SU-DHL-6 (cell line): ENCODE measurements at regions not wholly inside any gene's neighbourhood (a gene's known extent, or its start where the extent isn't known, plus 50 kb on each side); places are given as distances from the start of the nearest gene placed in this dataset.

ENCODE experiments used
- H2AFZ ChIP-seq: fragments of 200-600 bp; sonication (generic); 2 replicates; pipeline ENCODE4 v1.6.1; 2014; ENCODE audit warnings: low read depth, mild to moderate bottlenecking, moderate library complexity, mixed read lengths, antibody characterized with exemption, low read length; ENCODE audit not compliant: severe bottlenecking
- H3F3A ChIP-seq: fragments of 200-600 bp; shearing (Covaris generic); 2 replicates; pipeline ENCODE4 v1.6.0; 2016; ENCODE audit warnings: antibody characterized with exemption, mild to moderate bottlenecking; ENCODE audit not compliant: insufficient read depth
- H3K27ac ChIP-seq: fragments of 200-600 bp; sonication (generic); 2 replicates; pipeline ENCODE4 v1.5.1; 2016; ENCODE audit warnings: low read depth, mild to moderate bottlenecking, low read length, moderate library complexity, mixed read lengths
- H3K27me3 ChIP-seq: fragments of 200-600 bp; sonication (generic), shearing (Covaris generic); 2 replicates; pipeline ENCODE4 v1.6.0; 2014; ENCODE audit warnings: mild to moderate bottlenecking, low read length
- H3K36me3 ChIP-seq: fragments of 200-600 bp; sonication (generic); 2 replicates; pipeline ENCODE4 v1.6.1; 2014; ENCODE audit warnings: mild to moderate bottlenecking, low read length, mixed read lengths
- H3K4me2 ChIP-seq: fragments of 300-600, 200-600 bp; shearing (Covaris generic), sonication (generic); 2 replicates; pipeline ENCODE4 v1.6.0; 2014; ENCODE audit warnings: low read length, low read depth, mild to moderate bottlenecking; ENCODE audit not compliant: poor library complexity, severe bottlenecking
- H3K4me3 ChIP-seq: fragments of 200-600 bp; sonication (generic); 2 replicates; pipeline ENCODE4 v1.5.1; 2014; ENCODE audit warnings: antibody characterized with exemption, low read length, mild to moderate bottlenecking, mixed read lengths; ENCODE audit not compliant: insufficient read depth, poor library complexity, severe bottlenecking
- H3K79me2 ChIP-seq: fragments of 200-600 bp; sonication (generic); 2 replicates; pipeline ENCODE4 v1.6.1; 2014; ENCODE audit warnings: mild to moderate bottlenecking, low read length, moderate library complexity; ENCODE audit not compliant: insufficient read depth
- H3K9ac ChIP-seq: fragments of 200-600 bp; sonication (generic); 2 replicates; pipeline ENCODE4 v1.7.0; 2014; ENCODE audit warnings: mild to moderate bottlenecking, low read length
- H3K9me2 ChIP-seq: fragments of 200-600 bp; sonication (generic); replicated peaks from 2 replicates; pipeline ENCODE4 v1.6.1; 2014; ENCODE audit warnings: low read length; ENCODE audit not compliant: insufficient read depth
- H3K9me3 ChIP-seq: fragments of 200-600 bp; sonication (generic); 2 replicates; pipeline ENCODE4 v1.6.1; 2014; ENCODE audit warnings: low read length, mixed read lengths; ENCODE audit not compliant: insufficient read depth
- H4K20me1 ChIP-seq: fragments of 200-600 bp; sonication (generic); 2 replicates; pipeline ENCODE4 v1.6.1; 2014; ENCODE audit warnings: low read depth, mild to moderate bottlenecking, antibody characterized with exemption, low read length, moderate library complexity, mixed read lengths
- CTCF ChIP-seq: fragments of 200-600 bp; sonication (generic); IDR thresholded peaks from one replicate; pipeline ENCODE4 v1.5.1; 2017; ENCODE audit warnings: antibody characterized with exemption, mild to moderate bottlenecking, low read length, moderate library complexity; ENCODE audit not compliant: insufficient read depth, poor library complexity, severe bottlenecking
- EZH2phosphoT487 ChIP-seq: fragments of 200-600 bp; sonication (generic), shearing (Covaris generic); conservative IDR thresholded peaks from 2 replicates; pipeline ENCODE4 v1.6.1; 2018; ENCODE audit warnings: mild to moderate bottlenecking, antibody characterized with exemption, low read length, moderate library complexity, mixed read lengths

GRCh38 chr13:56900549-56901279 is 240.0 kb upstream of the PRR20A start:
- Histone ChIP-seq H3K9ac (no peak overlapping the region), H3K79me2 (no peaks in the 10 kb centered on the region), H3K9me3 (no peaks in the 10 kb centered on the region), H3F3A (no peaks in the 10 kb centered on the region), H3K27ac (no peak overlapping the region), H3K4me2 (no peak overlapping the region), H3K36me3 (no peaks in the 10 kb centered on the region), H4K20me1 (no peaks in the 10 kb centered on the region), H3K4me3 (no peak overlapping the region), H3K27me3 (no peaks in the 10 kb centered on the region), H3K9me2 (no peaks in the 10 kb centered on the region), H2AFZ (no peak overlapping the region)
- TF ChIP-seq EZH2phosphoT487 (no peak), CTCF (no peak)

GRCh38 chr13:56902276-56902675 is 238.4 kb upstream of the PRR20A start:
- no peak overlapping the region for H3K9ac ChIP-seq
- H3F3A ChIP-seq = no peaks in the 10 kb centered on the region
- H3K4me3 ChIP-seq = no peak overlapping the region
- no peaks in the 10 kb centered on the region for H3K27me3 ChIP-seq
- no peak overlapping the region for H3K27ac ChIP-seq
- TF ChIP-seq CTCF (no peak), EZH2phosphoT487 (no peak)
- no peak overlapping the region for H2AFZ ChIP-seq
- no peaks in the 10 kb centered on the region for H3K36me3 ChIP-seq
- no peak overlapping the region for H3K4me2 ChIP-seq
- no peaks in the 10 kb centered on the region for H3K79me2 ChIP-seq
- no peaks in the 10 kb centered on the region for H3K9me3 ChIP-seq
- no peaks in the 10 kb centered on the region for H4K20me1 ChIP-seq
- no peaks in the 10 kb centered on the region for H3K9me2 ChIP-seq

GRCh38 chr13:56903710-56904282 is 236.9 kb upstream of the PRR20A start:
- H3K9me2 ChIP-seq = no peaks in the 10 kb centered on the region
- no peaks in the 10 kb centered on the region for H3K27me3 ChIP-seq
- no peaks in the 10 kb centered on the region for H3K36me3 ChIP-seq
- H3K79me2 ChIP-seq = no peaks in the 10 kb centered on the region
- H3K9ac ChIP-seq = no peak overlapping the region
- no peak overlapping the region for H3K4me3 ChIP-seq
- no peak for TF ChIP-seq CTCF
- no peak for TF ChIP-seq EZH2phosphoT487
- no peaks in the 10 kb centered on the region for H4K20me1 ChIP-seq
- H3K27ac ChIP-seq = no peak overlapping the region
- H3K4me2 ChIP-seq = no peak overlapping the region
- no peak overlapping the region for H2AFZ ChIP-seq
- H3F3A ChIP-seq = no peaks in the 10 kb centered on the region
- no peaks in the 10 kb centered on the region for H3K9me3 ChIP-seq
